GM12872 (cell line): ENCODE measurements at regions not wholly inside any gene's neighbourhood (a gene's known extent, or its start where the extent isn't known, plus 50 kb on each side); places are given as distances from the start of the nearest gene placed in this dataset.

Experiments
- CTCF ChIP-seq: IDR thresholded peaks from 3 replicates; pipeline ENCODE4 v1.5.1; 2011; ENCODE audit warnings: low read depth, mild to moderate bottlenecking, low read length, moderate library complexity; ENCODE audit not compliant: insufficient read depth

GRCh38 chr1:55380355-55380970, 165.3 kb upstream of the USP24 start:
- no peak for TF ChIP-seq CTCF

- TF ChIP-seq CTCF = peak; percentile 72
Measured at GRCh38 chr1:55378582-55378981, 163.4 kb upstream of the USP24 start.

- no peak for TF ChIP-seq CTCF
Measured at GRCh38 chr1:55376897-55377296, 161.7 kb upstream of the USP24 start.

- TF ChIP-seq CTCF = peak; percentile 93
Measured at GRCh38 chr1:55375617-55376258, 160.6 kb upstream of the USP24 start.

- TF ChIP-seq CTCF = no peak
Measured at GRCh38 chr1:55374801-55375616, 159.8 kb upstream of the USP24 start.

GRCh38 chr1:55374216-55374615, 159.1 kb upstream of the USP24 start:
- no peak for TF ChIP-seq CTCF

GRCh38 chr1:55369474-55369873, 154.3 kb upstream of the USP24 start:
- no peak for TF ChIP-seq CTCF
